GM12872 (cell line): ENCODE measurements at regions not wholly inside any gene's neighbourhood (a gene's known extent, or its start where the extent isn't known, plus 50 kb on each side); places are given as distances from the start of the nearest gene placed in this dataset.

Experiments used
- TF ChIP-seq, protein P1 (sequence below): IDR thresholded peaks from 3 replicates; pipeline ENCODE4 v1.5.1; 2011; ENCODE audit warnings: low read depth, mild to moderate bottlenecking, low read length, moderate library complexity; ENCODE audit not compliant: insufficient read depth

DNA sequence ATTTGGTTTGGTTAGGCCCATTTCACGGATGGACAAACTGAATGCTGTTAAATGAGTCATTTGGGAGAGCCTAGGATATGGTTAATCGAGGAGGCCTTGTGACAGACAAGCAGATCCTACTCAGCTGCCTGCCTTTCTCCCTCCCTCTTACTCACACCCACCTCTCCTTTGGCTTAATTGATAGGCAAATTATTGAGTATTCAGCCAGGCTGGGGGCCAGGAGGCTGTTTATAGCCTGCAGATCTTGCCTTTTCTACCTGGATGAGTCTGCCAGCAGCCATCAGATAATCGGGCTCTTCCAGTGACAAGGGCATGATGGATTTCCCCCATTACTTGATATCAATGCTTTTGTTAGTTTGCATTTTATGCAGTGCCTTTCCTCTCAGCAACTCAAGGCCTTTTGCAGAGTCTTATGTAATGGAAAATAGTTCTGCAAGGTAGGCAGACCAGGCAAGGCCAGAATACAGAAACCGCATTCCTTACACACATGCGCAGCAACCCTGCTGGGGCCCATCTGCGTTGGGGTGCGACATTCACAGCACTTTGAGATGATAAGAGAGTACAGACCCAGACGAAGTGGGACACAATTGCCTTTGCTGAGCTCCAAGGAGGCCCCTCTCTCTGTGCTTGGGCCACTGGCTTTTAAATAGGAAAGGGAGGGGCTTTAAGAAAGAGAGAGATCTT lies 96.2 kb upstream of the ATP6AP2 start:
- TF ChIP-seq, protein P1, sequence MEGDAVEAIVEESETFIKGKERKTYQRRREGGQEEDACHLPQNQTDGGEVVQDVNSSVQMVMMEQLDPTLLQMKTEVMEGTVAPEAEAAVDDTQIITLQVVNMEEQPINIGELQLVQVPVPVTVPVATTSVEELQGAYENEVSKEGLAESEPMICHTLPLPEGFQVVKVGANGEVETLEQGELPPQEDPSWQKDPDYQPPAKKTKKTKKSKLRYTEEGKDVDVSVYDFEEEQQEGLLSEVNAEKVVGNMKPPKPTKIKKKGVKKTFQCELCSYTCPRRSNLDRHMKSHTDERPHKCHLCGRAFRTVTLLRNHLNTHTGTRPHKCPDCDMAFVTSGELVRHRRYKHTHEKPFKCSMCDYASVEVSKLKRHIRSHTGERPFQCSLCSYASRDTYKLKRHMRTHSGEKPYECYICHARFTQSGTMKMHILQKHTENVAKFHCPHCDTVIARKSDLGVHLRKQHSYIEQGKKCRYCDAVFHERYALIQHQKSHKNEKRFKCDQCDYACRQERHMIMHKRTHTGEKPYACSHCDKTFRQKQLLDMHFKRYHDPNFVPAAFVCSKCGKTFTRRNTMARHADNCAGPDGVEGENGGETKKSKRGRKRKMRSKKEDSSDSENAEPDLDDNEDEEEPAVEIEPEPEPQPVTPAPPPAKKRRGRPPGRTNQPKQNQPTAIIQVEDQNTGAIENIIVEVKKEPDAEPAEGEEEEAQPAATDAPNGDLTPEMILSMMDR, result no peak

GRCh38 chrX:40483502-40483901 lies 97.3 kb upstream of the ATP6AP2 start:
- TF ChIP-seq, protein P1, result no peak

DNA sequence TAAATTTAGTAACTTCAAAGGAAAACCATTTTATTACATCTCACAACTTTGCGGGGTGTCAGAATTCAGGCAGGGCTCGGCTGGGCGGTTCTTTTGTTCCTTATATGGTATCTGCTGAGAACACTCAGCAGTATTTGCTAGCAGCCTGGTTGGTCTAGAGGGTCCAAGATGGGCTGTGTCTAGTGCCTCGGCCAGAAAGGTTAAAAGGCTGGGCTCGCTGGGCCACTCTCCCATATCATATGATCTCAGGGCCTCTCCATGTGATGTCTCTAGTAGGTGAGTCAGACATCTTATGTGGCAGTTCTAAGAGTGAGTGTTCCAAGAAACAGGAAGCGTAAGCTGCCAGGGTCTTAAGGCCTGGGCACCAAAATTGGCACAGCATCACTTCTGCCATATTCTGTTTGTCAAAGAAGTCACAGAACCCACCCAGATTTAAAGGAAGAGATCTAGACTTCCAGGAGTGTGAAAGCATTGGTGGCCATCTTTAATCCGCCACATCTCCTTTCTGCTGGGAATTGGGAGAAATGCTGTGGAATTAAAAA lies 100.9 kb upstream of the ATP6AP2 start:
- TF ChIP-seq, protein P1, result no peak

DNA sequence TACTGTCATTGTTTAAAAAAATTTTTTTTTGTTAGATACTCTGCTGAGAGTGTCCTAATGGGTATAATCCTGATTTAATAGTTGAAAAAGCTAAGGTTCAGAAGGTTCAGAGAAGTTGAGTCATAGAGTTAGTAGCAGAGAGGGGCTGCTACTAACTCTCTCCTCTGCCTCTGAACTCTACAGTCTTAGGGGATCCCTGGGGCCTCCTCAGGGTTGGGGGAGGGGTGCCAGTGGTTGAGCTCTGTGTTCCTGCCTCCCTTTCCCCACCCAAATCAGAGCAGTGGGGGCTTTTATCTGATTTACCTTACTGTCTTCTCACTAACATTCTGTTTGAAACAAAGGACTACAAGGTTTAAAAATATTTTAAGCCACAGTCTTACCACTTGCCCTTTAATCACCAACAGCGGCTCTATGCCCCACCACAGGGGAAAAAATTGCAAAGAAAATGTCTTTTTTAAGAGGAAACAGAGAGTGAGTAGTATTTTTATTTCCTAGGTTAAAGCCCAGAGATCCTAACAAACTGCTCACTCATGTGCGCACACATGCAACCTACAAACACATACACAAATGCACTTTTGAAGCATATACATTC lies 102.2 kb upstream of the ATP6AP2 start:
- TF ChIP-seq, protein P1, result no peak

- TF ChIP-seq, protein P1, result no peak
These were observed 103.8 kb upstream of the ATP6AP2 start for GRCh38 chrX:40476958-40477357.

GRCh38 chrX:40474645-40475044 lies 106.1 kb upstream of the ATP6AP2 start:
- TF ChIP-seq, protein P1, result no peak

DNA sequence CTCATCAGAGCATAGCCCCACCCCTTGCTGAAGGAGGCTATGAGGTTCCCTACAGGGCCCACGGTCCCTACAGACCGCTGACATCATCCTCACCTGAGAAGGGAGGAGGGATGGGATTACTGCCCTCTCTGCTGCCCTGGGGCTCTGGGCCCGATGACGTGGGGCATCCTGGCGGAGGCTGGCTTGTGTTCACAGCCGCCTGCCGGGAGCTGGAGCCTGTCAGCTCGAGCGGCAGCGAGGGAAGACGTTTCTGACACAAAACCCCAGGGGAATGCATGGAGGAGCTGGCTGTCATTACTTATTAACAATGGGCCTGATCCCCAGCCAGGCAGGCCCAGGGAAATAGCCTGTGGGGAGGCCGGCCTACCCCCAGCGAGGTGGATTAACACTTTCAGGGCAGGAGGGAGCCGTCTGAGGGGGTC lies 106.6 kb upstream of the ATP6AP2 start:
- TF ChIP-seq, protein P1, result no peak
